ENCODE measurements at regions not wholly inside any gene's neighbourhood (a gene's known extent, or its start where the extent isn't known, plus 50 kb on each side); places are given as distances from the start of the nearest gene placed in this dataset.
A peak's percentile ranks its signal among the peaks of the same experiment; 100 is the strongest.

DNA sequence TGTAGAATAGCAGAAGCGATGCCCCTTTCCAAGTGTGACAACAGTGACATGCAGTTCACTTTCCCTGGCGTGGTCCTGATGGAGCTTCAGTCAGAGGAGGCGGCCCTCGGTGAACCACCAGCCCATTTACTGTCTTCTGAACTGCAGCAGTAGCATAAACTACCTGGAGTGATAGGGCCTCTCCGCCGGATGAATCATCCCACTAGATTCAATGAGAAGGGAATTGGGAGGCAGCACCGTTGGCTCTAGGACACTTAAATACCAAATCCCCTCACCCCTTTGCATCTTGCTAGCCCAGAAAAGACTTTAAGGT, 112.8 kb upstream of the GPR12 start:
- H3K9me3 ChIP-seq = no peaks in the 10 kb centered on the region
- no peaks in the 10 kb centered on the region for H3K4me1 ChIP-seq
- 59 to 71% methylated on average over 7 of the region's 7 CpGs for WGBS, 2 donors
- FAIRE-seq (no peak), ATAC-seq (no peak), DNase-seq (no peak)
- H3K27ac ChIP-seq = no peak overlapping the region
- H3K36me3 ChIP-seq = no peaks in the 10 kb centered on the region
- intact Hi-C loops (cut with DNase I) = no loop called here
- no peak for TF ChIP-seq CTCF (IDR thresholded peaks at IDR 0.05)
- no peaks in the 10 kb centered on the region for H3K27me3 ChIP-seq
- no peak overlapping the region for H3K4me3 ChIP-seq

DNA sequence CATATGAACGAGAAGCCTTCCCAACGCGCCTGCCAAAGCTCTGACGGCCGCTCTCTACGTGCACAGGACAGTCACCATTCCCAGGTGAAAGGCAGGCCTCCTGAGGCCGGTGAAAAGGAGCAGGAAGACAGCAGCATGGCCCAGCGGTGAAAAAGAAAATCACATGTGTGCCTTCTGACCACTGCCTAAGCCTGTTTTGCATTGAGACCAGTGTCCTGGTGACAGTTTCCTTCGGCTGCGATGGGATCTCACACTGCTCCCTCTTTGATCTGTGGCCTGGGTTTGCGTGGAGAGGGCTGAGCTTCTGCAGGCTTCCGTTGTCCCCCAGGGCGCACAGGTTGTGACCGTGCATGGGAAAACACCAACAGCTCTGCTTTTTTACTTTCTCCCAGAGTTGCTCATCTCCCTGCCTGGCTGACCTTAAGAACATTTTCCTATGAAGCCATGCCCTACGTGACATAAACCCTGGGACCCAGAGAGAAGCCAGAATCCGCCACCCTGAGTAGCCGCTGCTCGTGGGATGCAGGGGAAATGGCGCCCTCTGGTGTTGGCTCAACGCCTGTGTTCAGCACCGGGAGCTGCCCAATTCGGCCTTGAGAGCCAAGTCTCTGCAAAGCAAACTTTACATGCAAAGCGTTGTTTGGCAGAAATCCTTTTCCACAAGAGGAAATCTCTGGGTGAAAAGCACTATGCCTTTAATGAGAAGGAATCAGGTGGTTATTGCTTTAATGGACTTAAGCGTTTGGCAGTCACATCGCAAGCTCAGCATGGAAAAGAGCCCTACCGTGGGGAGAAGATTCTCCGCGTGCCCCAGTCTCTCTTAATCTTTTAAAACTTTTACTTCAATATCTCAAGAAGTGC, 112.2 kb upstream of the GPR12 start:
- peak in 3 of 6 donors; percentile 15 to 63 (median 16) for DNase-seq
- no peak overlapping the region for H3K4me3 ChIP-seq
- H3K36me3 ChIP-seq = no peaks in the 10 kb centered on the region
- intact Hi-C loops (cut with DNase I) = no loop called here
- peak in 1 of 4 donors; percentile 43 for ATAC-seq
- H3K27ac ChIP-seq = no peak overlapping the region
- H3K4me1 ChIP-seq = no peaks in the 10 kb centered on the region
- H3K27me3 ChIP-seq = no peaks in the 10 kb centered on the region
- no peaks in the 10 kb centered on the region for H3K9me3 ChIP-seq
- TF ChIP-seq CTCF (IDR thresholded peaks at IDR 0.05) = peak; percentile 10 to 23 (median 16)
- WGBS, 2 donors = 44 to 48% methylated on average over 28 of the region's 28 CpGs
- no peak for FAIRE-seq

GRCh38 chr13:26867451-26868091, 107.0 kb upstream of the GPR12 start:
- H3K9me3 ChIP-seq = no peaks in the 10 kb centered on the region
- ATAC-seq = peak in 3 of 4 donors; percentile 46 to 62 (median 47)
- no peak for FAIRE-seq
- no peaks in the 10 kb centered on the region for H3K36me3 ChIP-seq
- 14 to 18% methylated on average over 5 of the region's 5 CpGs for WGBS, 2 donors
- no peak overlapping the region for H3K27ac ChIP-seq
- H3K27me3 ChIP-seq = no peaks in the 10 kb centered on the region
- H3K4me3 ChIP-seq = no peak overlapping the region
- intact Hi-C loops (cut with DNase I) = no loop called here
- no peak for TF ChIP-seq CTCF (IDR thresholded peaks at IDR 0.05)
- H3K4me1 ChIP-seq = no peaks in the 10 kb centered on the region
- peak in 1 of 6 donors; percentile 20 for DNase-seq

GRCh38 chr13:26864576-26864975, 104.0 kb upstream of the GPR12 start:
- DNase-seq (no peak), ATAC-seq (no peak), FAIRE-seq (no peak)
- TF ChIP-seq CTCF (IDR thresholded peaks at IDR 0.05) = no peak
- no peaks in the 10 kb centered on the region for H3K36me3 ChIP-seq
- 52 to 64% methylated on average over 5 of the region's 5 CpGs for WGBS, 2 donors
- no peak overlapping the region for H3K27ac ChIP-seq
- intact Hi-C loops (cut with DNase I) = no loop called here
- no peaks in the 10 kb centered on the region for H3K27me3 ChIP-seq
- no peaks in the 10 kb centered on the region for H3K9me3 ChIP-seq
- no peak overlapping the region for H3K4me3 ChIP-seq
- H3K4me1 ChIP-seq = no peaks in the 10 kb centered on the region

DNA sequence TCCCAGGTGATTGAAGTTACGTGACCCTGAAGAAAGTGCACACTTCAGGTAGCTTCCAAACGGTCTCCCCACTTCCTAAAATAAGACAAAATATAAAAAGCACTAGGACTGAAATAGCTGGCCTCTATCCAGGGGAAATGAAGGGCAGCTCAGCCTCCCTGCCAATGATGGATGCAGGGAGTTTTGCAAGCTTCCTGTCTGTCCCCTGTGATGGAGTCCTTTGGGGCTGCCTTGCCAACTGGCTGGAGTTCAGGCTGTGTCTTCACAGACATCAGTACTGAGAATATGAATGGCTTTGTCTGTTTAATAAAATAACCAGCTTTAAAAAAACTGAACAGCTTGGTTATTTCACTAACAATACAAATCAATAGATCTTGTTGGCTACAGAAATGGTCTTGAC, 101.4 kb upstream of the GPR12 start:
- no peaks in the 10 kb centered on the region for H3K36me3 ChIP-seq
- FAIRE-seq (no peak), DNase-seq (no peak), ATAC-seq (no peak)
- WGBS, 2 donors = 30% methylated on average over 2 of the region's 2 CpGs
- TF ChIP-seq CTCF (IDR thresholded peaks at IDR 0.05) = no peak
- H3K9me3 ChIP-seq = no peaks in the 10 kb centered on the region
- peaks cover 0 to 7% (median 0%) of the 10 kb centered on the region in 4 donors for H3K27me3 ChIP-seq
- H3K27ac ChIP-seq = no peak overlapping the region
- intact Hi-C loops (cut with DNase I) = no loop called here
- H3K4me1 ChIP-seq = no peaks in the 10 kb centered on the region
- no peak overlapping the region for H3K4me3 ChIP-seq

All from pancreas (tissue), 10 donors.